ENCODE measurements at regions not wholly inside any gene's neighbourhood (a gene's known extent, or its start where the extent isn't known, plus 50 kb on each side); places are given as distances from the start of the nearest gene placed in this dataset.
"Not testable (repeated sequence)": the region's sequence is repeated elsewhere in the genome, so short reads cannot be mapped to it uniquely, and the experiment has no call there.

GRCh38 chr7:149607683-149608082, 110.1 kb upstream of the ZNF746 start:
- intact Hi-C loops (cut with micrococcal nuclease): no loop called here

DNA sequence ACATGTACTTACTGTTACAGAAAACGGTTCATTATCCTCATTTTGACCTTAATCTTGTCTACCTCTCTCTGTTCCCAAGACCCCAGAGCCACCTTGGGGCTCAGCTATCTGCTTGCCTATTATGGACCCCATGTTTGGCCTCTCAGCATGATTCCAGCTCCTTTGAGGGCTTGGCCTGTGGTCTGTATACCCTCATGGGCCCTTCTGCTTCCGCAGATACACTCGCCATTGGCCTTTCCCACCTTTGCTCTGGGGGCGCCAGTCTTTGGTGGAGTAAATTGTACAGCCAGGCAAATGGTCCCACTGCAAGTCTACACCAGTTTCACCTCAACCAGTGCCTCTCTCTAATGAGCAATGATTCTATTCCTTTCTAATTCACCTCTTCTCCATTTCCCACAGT, 109.2 kb upstream of the ZNF746 start:
- intact Hi-C loops (cut with micrococcal nuclease): no loop called here

- intact Hi-C loops (cut with micrococcal nuclease): no loop called here
These were observed 108.1 kb upstream of the ZNF746 start for GRCh38 chr7:149605696-149606095.

DNA sequence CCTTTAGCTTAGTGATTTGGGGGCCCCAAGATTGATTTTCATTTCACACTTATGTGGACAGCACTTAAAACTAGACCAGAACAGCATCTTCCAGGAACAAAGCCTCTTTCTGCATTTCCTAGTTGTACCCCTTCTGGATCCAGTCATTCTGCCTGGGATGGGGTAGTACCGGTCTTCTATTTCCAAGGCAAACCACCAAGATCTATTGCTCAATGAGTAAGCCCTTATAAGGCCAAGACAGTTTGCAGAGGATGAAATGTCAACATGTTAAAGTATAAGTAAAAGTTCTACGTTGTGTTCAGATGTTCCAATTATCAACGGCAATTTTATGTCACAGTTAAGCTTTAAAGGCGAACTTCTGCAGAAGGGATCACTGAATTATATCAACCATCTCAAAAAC, 106.9 kb upstream of the ZNF746 start:
- intact Hi-C loops (cut with micrococcal nuclease): no loop called here

DNA sequence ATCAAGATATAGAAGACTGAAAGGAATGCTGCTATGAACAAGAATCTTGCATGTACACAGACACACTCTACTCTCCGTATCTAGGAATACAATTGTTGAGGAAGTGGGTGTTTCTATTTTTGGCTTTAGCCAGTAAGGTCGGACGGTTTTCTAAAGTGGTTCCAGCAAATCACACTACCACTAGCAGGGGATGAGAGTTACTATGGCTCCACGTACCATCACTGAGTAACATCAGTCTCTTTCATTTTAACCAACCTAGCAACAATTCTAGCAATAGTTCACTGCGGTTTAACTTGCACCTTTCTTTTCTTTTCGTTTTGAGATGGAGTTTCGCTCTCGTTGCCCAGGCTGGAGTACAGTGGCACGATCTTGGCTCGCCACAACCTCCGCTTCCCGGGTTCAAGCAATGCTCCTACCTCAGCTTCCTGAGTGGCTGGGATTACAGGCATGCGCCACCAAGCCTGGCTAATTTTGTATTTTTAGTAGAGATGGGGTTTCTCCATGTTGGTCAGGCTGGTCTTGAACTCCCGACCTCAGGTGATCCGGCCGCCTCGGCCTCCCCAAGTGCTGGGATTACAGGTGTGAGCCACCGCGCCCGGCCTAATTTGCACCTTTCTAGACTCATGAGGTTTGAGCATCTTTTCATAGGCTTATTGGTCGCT, 103.2 kb upstream of the ZNF746 start:
- intact Hi-C loops (cut with micrococcal nuclease): loop anchor here (1.0 kb wide), 1 partner anchor 24 kb away; no protein-coding TSS in a partner anchor

GRCh38 chr7:149599636-149600206, 102.1 kb upstream of the ZNF746 start:
- intact Hi-C loops (cut with micrococcal nuclease): loop anchor here (1.0 kb wide), 2 partner anchors 25 to 102 kb away; partner anchors contain the start of gene ZNF746

DNA sequence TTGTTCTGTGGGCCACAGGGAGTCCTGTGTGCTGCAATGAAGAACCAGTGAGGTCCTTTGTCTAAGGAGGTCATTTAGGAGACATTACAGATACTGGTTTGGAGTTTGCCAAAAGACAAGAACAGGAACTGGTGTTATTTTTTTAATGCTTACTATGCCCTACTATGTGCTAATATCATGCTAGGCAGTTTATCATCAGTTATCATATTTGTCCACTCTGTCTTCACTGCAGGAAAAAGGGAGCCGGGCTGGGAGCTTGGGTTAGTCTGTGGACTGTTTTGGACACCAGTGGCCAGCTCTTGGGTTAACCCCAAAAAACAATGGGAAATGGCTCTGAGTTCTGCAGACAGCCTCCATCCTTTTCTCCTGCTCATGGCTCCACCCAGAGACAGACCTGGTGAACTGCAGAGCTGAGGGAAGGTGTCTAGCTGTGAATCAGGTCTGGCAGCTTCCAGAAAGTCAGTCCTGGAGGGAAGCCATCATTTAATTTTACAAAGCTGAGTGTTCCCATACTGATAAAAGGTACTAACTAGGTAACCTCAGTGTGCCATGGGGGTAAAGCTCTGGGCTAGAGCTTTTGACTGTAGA, 101.2 kb upstream of the ZNF746 start:
- intact Hi-C loops (cut with micrococcal nuclease): loop anchor here (1.0 kb wide), 1 partner anchor 102 kb away; the partner anchor contains the start of gene ZNF746

GRCh38 chr7:149597789-149598188, 100.2 kb upstream of the ZNF746 start:
- intact Hi-C loops (cut with micrococcal nuclease): not testable (repeated sequence)

- intact Hi-C loops (cut with micrococcal nuclease): no loop called here
These were observed 97.9 kb upstream of the ZNF746 start for GRCh38 chr7:149595541-149595940.

DNA sequence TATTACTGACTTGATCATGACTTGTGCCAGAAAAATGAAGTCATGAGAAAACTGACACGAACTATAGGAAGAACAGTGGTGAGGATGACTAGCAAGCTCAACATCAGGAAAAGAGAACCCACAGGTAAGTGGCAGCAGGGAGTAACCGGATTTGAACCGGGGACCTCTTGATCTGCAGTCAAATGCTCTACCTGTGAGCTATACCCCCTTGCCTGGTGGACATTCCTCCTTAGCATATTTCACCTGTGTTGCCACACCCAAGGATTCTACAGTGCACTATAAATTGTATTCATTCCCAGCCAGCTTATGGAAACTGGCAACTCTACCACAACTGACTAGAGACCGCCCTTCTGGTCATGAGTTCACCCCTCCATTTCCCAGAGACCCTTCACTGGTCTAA, 97.5 kb upstream of the ZNF746 start:
- intact Hi-C loops (cut with micrococcal nuclease): no loop called here

- intact Hi-C loops (cut with micrococcal nuclease): no loop called here
These were observed 91.3 kb upstream of the ZNF746 start for GRCh38 chr7:149588930-149589329.

DNA sequence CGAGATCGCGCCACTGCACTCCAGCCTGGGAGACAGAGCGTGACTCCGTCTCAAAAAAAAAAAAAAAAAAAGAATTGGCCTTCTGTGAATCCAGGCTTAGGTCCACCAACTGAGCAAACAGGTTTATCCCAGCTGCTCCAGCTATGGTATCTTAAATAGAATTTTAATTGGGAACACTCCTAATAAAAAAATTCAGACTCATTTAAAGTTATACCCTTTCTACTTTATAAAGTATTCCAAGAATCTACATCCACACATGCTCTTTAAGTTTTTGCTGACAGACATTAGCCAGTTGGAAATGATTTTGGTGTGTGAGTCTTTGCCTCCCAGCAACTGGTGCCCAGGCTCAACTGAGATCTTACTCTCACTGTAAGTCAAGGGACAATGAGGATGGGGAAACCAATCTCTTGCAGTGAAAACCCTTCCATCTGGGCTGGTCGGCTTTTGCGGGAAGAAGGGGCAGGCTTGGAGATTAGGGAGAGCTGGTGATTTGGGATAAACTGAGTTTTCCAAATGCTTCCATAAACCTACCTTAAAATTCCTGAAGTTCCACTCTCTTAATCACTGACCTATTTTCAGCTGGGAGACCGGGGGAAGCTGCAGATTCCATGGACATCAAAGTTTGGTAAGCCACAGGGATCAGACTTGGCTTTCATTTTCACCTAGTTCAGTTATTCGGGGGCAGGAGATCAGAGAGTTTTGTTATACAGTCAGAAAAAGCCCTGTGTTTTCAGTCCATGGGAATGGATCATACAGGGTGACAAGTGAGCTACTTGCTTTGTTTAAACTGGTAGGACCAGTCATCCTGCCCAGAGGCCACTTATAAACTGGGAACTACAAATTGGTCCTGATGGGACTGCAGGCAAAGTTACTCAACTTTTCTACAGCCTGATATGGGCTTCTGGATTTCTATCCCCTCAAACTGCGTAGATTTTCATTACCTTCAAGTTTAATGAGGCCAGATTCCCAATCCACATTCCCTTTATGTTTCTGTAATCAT, 89.3 kb upstream of the ZNF746 start:
- intact Hi-C loops (cut with micrococcal nuclease): no loop called here

- intact Hi-C loops (cut with micrococcal nuclease): no loop called here
These were observed 86.9 kb upstream of the ZNF746 start for GRCh38 chr7:149584530-149584929.

- intact Hi-C loops (cut with micrococcal nuclease): no loop called here
These were observed 86.4 kb upstream of the ZNF746 start for GRCh38 chr7:149584009-149584408.

- intact Hi-C loops (cut with micrococcal nuclease): no loop called here
These were observed 82.7 kb upstream of the ZNF746 start for GRCh38 chr7:149580328-149580727.

- intact Hi-C loops (cut with micrococcal nuclease): not testable (repeated sequence)
These were observed 81.8 kb upstream of the ZNF746 start for GRCh38 chr7:149579365-149579764.

DNA sequence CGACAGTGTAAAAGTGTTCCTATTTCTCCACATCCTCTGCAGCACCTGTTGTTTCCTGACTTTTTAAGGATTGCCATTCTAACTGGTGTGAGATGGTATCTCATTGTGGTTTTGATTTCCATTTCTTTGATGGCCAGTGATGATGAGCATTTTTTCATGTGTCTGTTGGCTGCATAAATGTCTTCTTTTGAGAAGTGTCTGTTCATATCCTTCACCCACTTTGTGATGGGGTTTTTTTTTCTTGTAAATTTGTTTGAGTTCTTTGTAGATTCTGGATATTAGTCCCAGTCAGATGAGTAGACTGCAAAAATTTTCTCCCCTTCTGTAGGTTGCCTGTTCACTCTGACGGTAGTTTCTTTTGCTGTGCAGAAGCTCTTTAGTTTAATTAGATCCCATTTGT, 76.8 kb upstream of the ZNF746 start:
- intact Hi-C loops (cut with micrococcal nuclease): not testable (repeated sequence)

DNA sequence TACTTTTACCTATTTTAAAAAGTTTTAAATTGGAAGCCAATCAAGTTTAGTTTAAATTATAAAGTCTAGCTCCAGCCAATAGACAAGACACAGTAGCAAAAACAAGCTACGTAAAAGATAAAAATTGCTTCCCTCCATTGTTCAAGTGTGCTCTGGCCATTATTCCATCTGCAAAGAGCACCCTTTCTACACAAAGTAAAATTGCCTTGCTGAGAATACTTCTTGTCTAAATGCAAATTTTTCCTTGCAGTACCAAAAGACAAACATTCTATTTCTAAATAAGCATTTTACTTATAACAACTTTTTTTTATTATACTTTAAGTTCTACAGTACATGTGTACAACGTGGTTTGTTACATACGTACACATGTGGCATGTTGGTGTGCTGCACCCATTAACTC, 75.9 kb upstream of the ZNF746 start:
- intact Hi-C loops (cut with micrococcal nuclease): no loop called here

DNA sequence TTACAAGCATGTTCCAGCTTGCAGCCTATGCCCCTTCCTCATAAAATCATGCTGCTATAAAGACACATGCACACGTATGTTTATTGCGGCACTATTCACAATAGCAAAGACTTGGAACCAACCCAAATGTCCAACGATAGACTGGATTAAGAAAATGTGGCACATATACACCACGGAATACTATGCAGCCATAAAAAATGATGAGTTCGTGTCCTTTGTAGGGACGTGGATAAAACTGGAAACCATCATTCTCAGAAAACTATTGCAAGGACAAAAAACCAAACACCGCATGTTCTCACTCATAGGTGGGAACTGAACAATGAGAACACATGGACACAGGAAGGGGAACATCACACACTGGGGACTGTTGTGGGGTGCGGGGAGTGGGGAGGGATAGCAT, 75.3 kb upstream of the ZNF746 start:
- intact Hi-C loops (cut with micrococcal nuclease): not testable (repeated sequence)

- intact Hi-C loops (cut with micrococcal nuclease): no loop called here
These were observed 73.2 kb upstream of the ZNF746 start for GRCh38 chr7:149570784-149571183.

DNA sequence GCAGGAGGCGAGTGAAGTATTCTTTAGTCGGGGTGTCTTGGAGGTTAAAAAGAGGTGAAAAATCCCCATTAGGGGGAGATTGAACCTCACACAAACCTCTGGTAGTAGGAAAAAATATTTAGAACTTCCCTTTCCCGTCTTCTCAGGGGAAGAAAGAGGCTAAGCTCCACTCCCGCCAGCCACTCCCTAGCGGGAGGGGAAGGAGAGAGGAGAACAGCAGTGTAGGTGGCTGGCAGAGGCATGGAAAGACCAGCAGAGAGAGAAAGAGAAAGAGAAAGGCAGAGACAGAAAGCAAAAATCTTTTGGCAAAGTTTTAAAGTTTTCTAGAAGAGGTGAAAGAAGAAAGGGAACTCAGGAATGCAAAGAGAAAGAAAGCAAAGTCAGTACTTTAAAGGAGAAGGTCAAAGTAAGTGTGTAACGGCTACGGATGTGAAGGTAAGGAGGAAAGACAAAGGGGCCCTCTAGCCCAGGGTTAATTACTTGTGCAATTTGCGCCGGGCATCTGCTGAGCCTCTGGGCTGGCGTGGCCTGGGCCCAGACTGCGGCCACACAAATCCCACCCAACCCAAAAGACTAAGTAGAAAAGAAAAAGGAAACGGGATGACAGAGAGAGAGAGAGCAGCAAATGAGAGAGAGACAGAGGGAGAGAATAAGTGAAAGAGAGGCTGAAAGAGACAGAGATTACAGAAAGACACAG, 72.3 kb upstream of the ZNF746 start:
- intact Hi-C loops (cut with micrococcal nuclease): no loop called here

All from T-helper 2 cell treated with Interferon-gamma antibody and Interleukin-4, amounts not matched to agents 100 ng/mL and 5 ng/mL, for 36 hours (primary cell).